CD4-positive, alpha-beta T cell (primary cell): ENCODE measurements at regions not wholly inside any gene's neighbourhood (a gene's known extent, or its start where the extent isn't known, plus 50 kb on each side); places are given as distances from the start of the nearest gene placed in this dataset.

Experiments used
- ATAC-seq: fragments of 200-7000 bp; cut with Tn5 transposase; one replicate; pipeline ENCODE4 v1.10.0; 2022; ENCODE audit warnings: mild to moderate bottlenecking; ENCODE audit not compliant: poor library complexity
- CTCF ChIA-PET: fragments of 350-600 bp; sonication (Branson Sonifier 250); formaldehyde crosslinking; loops from one replicate; lab custom pipeline; 2021; ENCODE audit warnings: antibody characterized with exemption, inconsistent platforms; lab: Charles Lee
- POLR2A ChIA-PET: fragments of 350-600 bp; sonication (Branson Sonifier 250); formaldehyde crosslinking; loops from one replicate; lab custom pipeline; 2021; ENCODE audit warnings: antibody characterized with exemption, inconsistent platforms; lab: Charles Lee
- DNase-seq, 14 experiments: peaks; one replicate each; pipeline ENCODE4 v3.0.0-alpha.2; 2013 to 2020; ENCODE audit warnings: mixed read lengths in 2 of 14
- H3K27ac ChIP-seq, 2 donors: one replicate each; pipeline versions ENCODE4 v1.5.1 to v1.7.0; 2013; ENCODE audit warnings: low read length in 2 of 2, low read depth in 1 of 2, mild to moderate bottlenecking in 1 of 2
- H3K27me3 ChIP-seq, 2 experiments: 1 replicate in 1 of 2; 2 replicates in 1 of 2; pipeline versions ENCODE4 v1.6.1 to v1.7.0; 2013; ENCODE audit warnings: low read length in 2 of 2, control low read depth in 1 of 2, mild to moderate bottlenecking in 1 of 2, moderate library complexity in 1 of 2; ENCODE audit not compliant: insufficient read depth in 2 of 2, control insufficient read depth in 1 of 2
- H3K36me3 ChIP-seq: one replicate; pipeline ENCODE4 v1.6.1; 2013; ENCODE audit warnings: low read length, control low read depth; ENCODE audit not compliant: insufficient read depth
- H3K4me1 ChIP-seq: one replicate; pipeline ENCODE4 v1.6.1; 2013; ENCODE audit warnings: low read length, control low read depth; ENCODE audit not compliant: insufficient read depth
- H3K4me3 ChIP-seq: one replicate; pipeline ENCODE4 v1.5.1; 2013; ENCODE audit warnings: mild to moderate bottlenecking, low read length, moderate library complexity
- H3K9me3 ChIP-seq, 2 experiments: 1 replicate in 1 of 2; 2 replicates in 1 of 2; pipeline versions ENCODE4 v1.6.1 to v1.7.0; 2013; ENCODE audit warnings: low read length in 2 of 2, mild to moderate bottlenecking in 2 of 2, control low read depth in 1 of 2, moderate library complexity in 1 of 2; ENCODE audit not compliant: control insufficient read depth in 1 of 2, insufficient read depth in 1 of 2
- H3K27ac Mint-ChIP-seq: one replicate; pipeline ENCODE4 v1.8.0; 2020; ENCODE audit warnings: mixed read lengths
- H3K27me3 Mint-ChIP-seq: one replicate; pipeline ENCODE4 v1.8.0; 2021; ENCODE audit warnings: mixed read lengths
- H3K36me3 Mint-ChIP-seq: one replicate; pipeline ENCODE4 v1.8.0; 2021; ENCODE audit warnings: low read depth, mixed read lengths
- H3K4me1 Mint-ChIP-seq: one replicate; pipeline ENCODE4 v1.8.0; 2021; ENCODE audit warnings: low read depth, mixed read lengths
- H3K4me3 Mint-ChIP-seq: one replicate; pipeline ENCODE4 v1.8.0; 2020; ENCODE audit warnings: mild to moderate bottlenecking, mixed read lengths
- H3K9me3 Mint-ChIP-seq: one replicate; pipeline ENCODE4 v1.8.0; 2020; ENCODE audit warnings: mixed read lengths
- CTCF ChIP-seq: fragments of 200-600 bp; IDR thresholded peaks from one replicate; pipeline ENCODE4 v1.8.0; 2022; ENCODE audit warnings: antibody characterized with exemption, mild to moderate bottlenecking
- intact Hi-C, 2 experiments: fragments of 100-400 bp; cut with DNase I in 1 of 2; cut with micrococcal nuclease in 1 of 2; formaldehyde crosslinking; loops; one replicate each; pipeline versions ENCODE4 v1.15.1 to v1.9.0; 2023 to 2025; cut with DNase I, micrococcal nuclease

- H3K9me3 Mint-ChIP-seq: no peaks in the 10 kb centered on the region
- no peak overlapping the region for H3K27ac Mint-ChIP-seq
Observed at GRCh38 chr10:112052166-112052565, 131.4 kb downstream of the GPAM start.

GRCh38 chr10:112053895-112054294 is 129.7 kb downstream of the GPAM start:
- Histone ChIP-seq H3K4me1 (no peaks in the 10 kb centered on the region), H3K9me3 (no peaks in the 10 kb centered on the region), H3K27me3 (no peaks in the 10 kb centered on the region), H3K36me3 (no peaks in the 10 kb centered on the region), H3K4me3 (no peak overlapping the region), H3K27ac (no peak overlapping the region)
- Mint-ChIP-seq H3K9me3 (no peaks in the 10 kb centered on the region), H3K27me3 (peaks cover 4% of the 10 kb centered on the region), H3K4me3 (no peak overlapping the region), H3K4me1 (no peaks in the 10 kb centered on the region), H3K36me3 (no peaks in the 10 kb centered on the region), H3K27ac (no peak overlapping the region)
- intact Hi-C loops: no loop called here
- TF ChIP-seq CTCF: no peak
- no peak for ATAC-seq
- CTCF ChIA-PET: no interaction called here
- DNase-seq: no peak
- POLR2A ChIA-PET: no interaction called here

More at GRCh38 chr10:112052166-112052565, 131.4 kb downstream of the GPAM start:
- Histone ChIP-seq H3K4me1 (no peaks in the 10 kb centered on the region), H3K36me3 (no peaks in the 10 kb centered on the region), H3K9me3 (no peaks in the 10 kb centered on the region), H3K27me3 (no peaks in the 10 kb centered on the region), H3K4me3 (no peak overlapping the region), H3K27ac (no peak overlapping the region)
- no peak overlapping the region for H3K4me3 Mint-ChIP-seq
- POLR2A ChIA-PET: no interaction called here
- intact Hi-C loops: no loop called here
- no peak for TF ChIP-seq CTCF
- ATAC-seq (no peak), DNase-seq (no peak)
- H3K4me1 Mint-ChIP-seq: no peaks in the 10 kb centered on the region
- CTCF ChIA-PET: no interaction called here
- peaks cover 4% of the 10 kb centered on the region for H3K27me3 Mint-ChIP-seq
- H3K36me3 Mint-ChIP-seq: no peaks in the 10 kb centered on the region

- Mint-ChIP-seq H3K9me3 (no peaks in the 10 kb centered on the region), H3K4me1 (no peaks in the 10 kb centered on the region), H3K36me3 (no peaks in the 10 kb centered on the region), H3K4me3 (no peak overlapping the region), H3K27me3 (peaks cover 4% of the 10 kb centered on the region), H3K27ac (no peak overlapping the region)
- Histone ChIP-seq H3K27ac (no peak overlapping the region), H3K4me1 (no peaks in the 10 kb centered on the region), H3K36me3 (no peaks in the 10 kb centered on the region), H3K9me3 (no peaks in the 10 kb centered on the region), H3K4me3 (no peak overlapping the region), H3K27me3 (no peaks in the 10 kb centered on the region)
- intact Hi-C loops: no loop called here
- ATAC-seq (no peak), DNase-seq (no peak)
- no peak for TF ChIP-seq CTCF
- POLR2A ChIA-PET: no interaction called here
- CTCF ChIA-PET: no interaction called here
Observed at GRCh38 chr10:112054516-112054915, 129.0 kb downstream of the GPAM start.
